ENCODE measurements at regions not wholly inside any gene's neighbourhood (a gene's known extent, or its start where the extent isn't known, plus 50 kb on each side); places are given as distances from the start of the nearest gene placed in this dataset.

GRCh38 chr9:99464568-99464967, 242.5 kb downstream of the SEC61B start:
- Histone ChIP-seq H3K9me3 (ENCODE audit: insufficient read depth in 2 of 2, low read depth in 1 of 2, low read length in 1 of 2) (no peaks in the 10 kb centered on the region), H2AK5ac (ENCODE audit: low read depth, low read length) (no peak overlapping the region), H3K27me3 (replicated peaks in 1 of 4; ENCODE audit: control insufficient read depth in 3 of 4, extremely low read depth in 1 of 4, insufficient read depth in 3 of 4, low read length in 3 of 4) (no peaks in the 10 kb centered on the region), H2BK20ac (ENCODE audit: low read length) (no peak overlapping the region), H3K4me3 (ENCODE audit: extremely low read depth in 1 of 4, insufficient read depth in 2 of 4, low read depth in 3 of 4, low read length in 4 of 4) (no peak overlapping the region), H2BK15ac (ENCODE audit: low read length) (no peak overlapping the region), H4K91ac (replicated peaks; ENCODE audit: insufficient read length, low read length) (no peak overlapping the region), H2BK12ac (ENCODE audit: low read depth, low read length) (no peak overlapping the region), H4K5ac (ENCODE audit: insufficient read length, low read depth, low read length) (no peak overlapping the region), H3K56ac (replicated peaks; ENCODE audit: insufficient read length, low read depth, low read length) (no peak overlapping the region), H3K27ac (ENCODE audit: low read depth, low read length) (no peak overlapping the region), H3K4me2 (ENCODE audit: insufficient read depth in 1 of 2, low read depth in 2 of 2, low read length in 2 of 2) (no peak overlapping the region), H3K79me1 (ENCODE audit: low read depth, low read length) (no peaks in the 10 kb centered on the region), H3K23me2 (ENCODE audit: low read depth, low read length) (no peaks in the 10 kb centered on the region), H2BK5ac (ENCODE audit: low read depth, low read length) (no peak overlapping the region), H4K20me1 (replicated peaks in 1 of 2; ENCODE audit: control insufficient read depth in 1 of 2, insufficient read depth in 2 of 2, low read length in 2 of 2) (no peaks in the 10 kb centered on the region), H3K79me2 (ENCODE audit: control insufficient read depth in 1 of 2, insufficient read depth in 2 of 2, low read length in 2 of 2) (no peaks in the 10 kb centered on the region), H3K14ac (ENCODE audit: insufficient read length) (no peak overlapping the region), H2BK120ac (replicated peaks; ENCODE audit: low read depth, low read length) (no peak overlapping the region), H3K9ac (replicated peaks in 1 of 4; ENCODE audit: extremely low read depth in 1 of 4, low read depth in 3 of 4, low read length in 3 of 4) (no peak overlapping the region), H4K8ac (ENCODE audit: extremely low read depth, insufficient read depth, low read length) (no peak overlapping the region), H3K18ac (ENCODE audit: extremely low read depth, low read length) (no peak overlapping the region), H3K23ac (ENCODE audit: insufficient read length) (no peak overlapping the region), H3K4ac (replicated peaks; ENCODE audit: insufficient read length, low read depth, low read length) (no peak overlapping the region), H3K4me1 (replicated peaks in 1 of 4; ENCODE audit: control insufficient read depth in 3 of 4, insufficient read depth in 4 of 4, low read length in 3 of 4) (no peaks in the 10 kb centered on the region), H2AFZ (ENCODE audit: low read length) (no peak overlapping the region), H3K36me3 (ENCODE audit: control insufficient read depth in 2 of 4, insufficient read depth in 4 of 4, low read length in 3 of 4) (no peaks in the 10 kb centered on the region)
- WGBS, 2 experiments (ENCODE audit: extremely low coverage in 1 of 2, insufficient coverage in 1 of 2, insufficient read length in 1 of 2, insufficient replicate concordance in 2 of 2, low coverage in 1 of 2, low lambda C conversion rate in 2 of 2, missing lambda C conversion rate in 1 of 2) = 95% methylated on average over 4 of the region's 4 CpGs; no CpG with 5 or more reads in 1 of the 2 experiments
- DNase-seq (ENCODE audit: low read depth in 1 of 2, low spot score in 2 of 2) = no peak
- FAIRE-seq = no peak
- CTCF ChIA-PET (ENCODE audit: partially characterized antibody) = no interaction called here
- POLR2A ChIA-PET (ENCODE audit: partially characterized antibody) = no interaction called here
- TF ChIP-seq CTBP2 (IDR thresholded peaks at IDR 0.05; ENCODE audit: borderline replicate concordance, insufficient read depth, insufficient read length, low read length) (no peak), SUZ12 (IDR thresholded peaks at IDR 0.05; ENCODE audit: low read length) (no peak), JUN (IDR thresholded peaks at IDR 0.05; ENCODE audit: low read depth, low read length) (no peak), HDAC6 (IDR thresholded peaks at IDR 0.05; ENCODE audit: low read depth, low read length) (no peak), CREB1 (IDR thresholded peaks at IDR 0.05) (no peak), TAF1 (IDR thresholded peaks at IDR 0.05; ENCODE audit: low read depth, low read length) (no peak), POLR2AphosphoS5 (IDR thresholded peaks at IDR 0.05; ENCODE audit: low read depth, low read length) (no peak), SIX5 (IDR thresholded peaks at IDR 0.05; ENCODE audit: low read depth, low read length) (no peak), SP4 (IDR thresholded peaks at IDR 0.05; ENCODE audit: low read length) (no peak), RXRA (IDR thresholded peaks at IDR 0.05; ENCODE audit: insufficient read depth, low read depth, low read length) (no peak), BCL11A (IDR thresholded peaks at IDR 0.05; ENCODE audit: low read depth in 2 of 2, low read length in 2 of 2) (no peak), EGR1 (IDR thresholded peaks at IDR 0.05; ENCODE audit: borderline replicate concordance, low read depth, low read length) (no peak), JUND (IDR thresholded peaks at IDR 0.05; ENCODE audit: low read length) (no peak)
- TF ChIP-seq, protein P1, sequence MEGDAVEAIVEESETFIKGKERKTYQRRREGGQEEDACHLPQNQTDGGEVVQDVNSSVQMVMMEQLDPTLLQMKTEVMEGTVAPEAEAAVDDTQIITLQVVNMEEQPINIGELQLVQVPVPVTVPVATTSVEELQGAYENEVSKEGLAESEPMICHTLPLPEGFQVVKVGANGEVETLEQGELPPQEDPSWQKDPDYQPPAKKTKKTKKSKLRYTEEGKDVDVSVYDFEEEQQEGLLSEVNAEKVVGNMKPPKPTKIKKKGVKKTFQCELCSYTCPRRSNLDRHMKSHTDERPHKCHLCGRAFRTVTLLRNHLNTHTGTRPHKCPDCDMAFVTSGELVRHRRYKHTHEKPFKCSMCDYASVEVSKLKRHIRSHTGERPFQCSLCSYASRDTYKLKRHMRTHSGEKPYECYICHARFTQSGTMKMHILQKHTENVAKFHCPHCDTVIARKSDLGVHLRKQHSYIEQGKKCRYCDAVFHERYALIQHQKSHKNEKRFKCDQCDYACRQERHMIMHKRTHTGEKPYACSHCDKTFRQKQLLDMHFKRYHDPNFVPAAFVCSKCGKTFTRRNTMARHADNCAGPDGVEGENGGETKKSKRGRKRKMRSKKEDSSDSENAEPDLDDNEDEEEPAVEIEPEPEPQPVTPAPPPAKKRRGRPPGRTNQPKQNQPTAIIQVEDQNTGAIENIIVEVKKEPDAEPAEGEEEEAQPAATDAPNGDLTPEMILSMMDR (IDR thresholded peaks at IDR 0.05; ENCODE audit: control extremely low read depth in 1 of 3, insufficient read depth in 1 of 3, low read depth in 1 of 3, low read length in 3 of 3) = no peak
